ENCODE measurements at regions not wholly inside any gene's neighbourhood (a gene's known extent, or its start where the extent isn't known, plus 50 kb on each side); places are given as distances from the start of the nearest gene placed in this dataset.

- DNase-seq, result no peak
Observed at GRCh38 chr7:26520483-26520882, 228.8 kb downstream of the SNX10 start.

- DNase-seq, result no peak
Observed at GRCh38 chr7:26522633-26523032, 231.0 kb downstream of the SNX10 start.

- peak; percentile 44 for DNase-seq
Observed at GRCh38 chr7:26525398-26526264, 234.0 kb downstream of the SNX10 start.

- DNase-seq, result no peak
Observed at GRCh38 chr7:26526265-26526587, 234.6 kb downstream of the SNX10 start.

GRCh38 chr7:26531926-26532325 lies 240.3 kb downstream of the SNX10 start:
- no peak for DNase-seq

GRCh38 chr7:26532471-26532870 lies 240.8 kb downstream of the SNX10 start:
- DNase-seq, result no peak

- DNase-seq, result no peak
Observed at GRCh38 chr7:26533217-26533616, 241.6 kb downstream of the SNX10 start.

- DNase-seq, result no peak
Observed at GRCh38 chr7:26534649-26535482, 243.2 kb downstream of the SNX10 start.

GRCh38 chr7:26535483-26536007 lies 243.9 kb downstream of the SNX10 start:
- no peak for DNase-seq

- no peak for DNase-seq
Observed at GRCh38 chr7:26538216-26538615, 246.6 kb downstream of the SNX10 start.

- no peak for DNase-seq
Observed at GRCh38 chr7:26538689-26539088, 247.0 kb downstream of the SNX10 start.

- DNase-seq, result no peak
Observed at GRCh38 chr7:26543340-26543739, 251.7 kb downstream of the SNX10 start.

GRCh38 chr7:26543951-26544350 lies 252.3 kb downstream of the SNX10 start:
- no peak for DNase-seq

GRCh38 chr7:26546508-26547053 lies 254.9 kb downstream of the SNX10 start:
- no peak for DNase-seq

- no peak for DNase-seq
Observed at GRCh38 chr7:26547156-26547555, 255.5 kb downstream of the SNX10 start.

- no peak for DNase-seq
Observed at GRCh38 chr7:26549281-26549944, 257.8 kb downstream of the SNX10 start.

GRCh38 chr7:26550492-26550891 lies 258.8 kb downstream of the SNX10 start:
- DNase-seq, result no peak

- DNase-seq, result no peak
Observed at GRCh38 chr7:26551740-26552139, 260.1 kb downstream of the SNX10 start.

- DNase-seq, result no peak
Observed at GRCh38 chr7:26553128-26553527, 261.5 kb downstream of the SNX10 start.

- DNase-seq, result no peak
Observed at GRCh38 chr7:26553582-26553981, 261.9 kb downstream of the SNX10 start.

GRCh38 chr7:26554952-26555351 lies 263.3 kb downstream of the SNX10 start:
- no peak for DNase-seq

GRCh38 chr7:26556061-26556881 lies 264.6 kb downstream of the SNX10 start:
- DNase-seq, result no peak

Data from suppressor macrophage treated with lipopolysaccharide for 4 hours (primary cell).